H1 (cell line): ENCODE measurements at regions not wholly inside any gene's neighbourhood (a gene's known extent, or its start where the extent isn't known, plus 50 kb on each side); places are given as distances from the start of the nearest gene placed in this dataset.

Source experiments
- BCL11A ChIP-seq, 2 experiments: IDR thresholded peaks; one replicate each; pipeline ENCODE4 v1.6.1; 2011; ENCODE audit warnings: low read depth in 2 of 2, low read length in 2 of 2, mild to moderate bottlenecking in 2 of 2
- FOSL1 ChIP-seq: IDR thresholded peaks from 2 replicates; pipeline ENCODE4 v1.6.1; 2011; ENCODE audit warnings: mild to moderate bottlenecking, low read depth, low read length, moderate library complexity; ENCODE audit not compliant: insufficient read depth
- POLR2AphosphoS5 ChIP-seq: IDR thresholded peaks from 2 replicates; pipeline ENCODE4 v1.6.1; 2011; ENCODE audit warnings: low read depth, low read length
- TEAD4 ChIP-seq: IDR thresholded peaks from 2 replicates; pipeline ENCODE4 v1.6.1; 2012; ENCODE audit warnings: low read depth, low read length, inconsistent platforms, mixed read lengths
- TF ChIP-seq, protein P1 (sequence below), 3 experiments: IDR thresholded peaks; 1 replicate in 2 of 3; 2 replicates in 1 of 3; pipeline versions ENCODE4 v1.5.1 to v1.6.1; 2011; ENCODE audit warnings: low read length in 3 of 3, mild to moderate bottlenecking in 3 of 3, inconsistent platforms in 2 of 3, low read depth in 1 of 3, moderate library complexity in 1 of 3; ENCODE audit not compliant: insufficient read depth in 1 of 3; ENCODE audit errors: control extremely low read depth in 1 of 3
- TF ChIP-seq, protein P2 (sequence below): IDR thresholded peaks from 2 replicates; pipeline ENCODE4 v1.6.1; 2011; ENCODE audit warnings: low read length, improper control_type of control experiment

DNA sequence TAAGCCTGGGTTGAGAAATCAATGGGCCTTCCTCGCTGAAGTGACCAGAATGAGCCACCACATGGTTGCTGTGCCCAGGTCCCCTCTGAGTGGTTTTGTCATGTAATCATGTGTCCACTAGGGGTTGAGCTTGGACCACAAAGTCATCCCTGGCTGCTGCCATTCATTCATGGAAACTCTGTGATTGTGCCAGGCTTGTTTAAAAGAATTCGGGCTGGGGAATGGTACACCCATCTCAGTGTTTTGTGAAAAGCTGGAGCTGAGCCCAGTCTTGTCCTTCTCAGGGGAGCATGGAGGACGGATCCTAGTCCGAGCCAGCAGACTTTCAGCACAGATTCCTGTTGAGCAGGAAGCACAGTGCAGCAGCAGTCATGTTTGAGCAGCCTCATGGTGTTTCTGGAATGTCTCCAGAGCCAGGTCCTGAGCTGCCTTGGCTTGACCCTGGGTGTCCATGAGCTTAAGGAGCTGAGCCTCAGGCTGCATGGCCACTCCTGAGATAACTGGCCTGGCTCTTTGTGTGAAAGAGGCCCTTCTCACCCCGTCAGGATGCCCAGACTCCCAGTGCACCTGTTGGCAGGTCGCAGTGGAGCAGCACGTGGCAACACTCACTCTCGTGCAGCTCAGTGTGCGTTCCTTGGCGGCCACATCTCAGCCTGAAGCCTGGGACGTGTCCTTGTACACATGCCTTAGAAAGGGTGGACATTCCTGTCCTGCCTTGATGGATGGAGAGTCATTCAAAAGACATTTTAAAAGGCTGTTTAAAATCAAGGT is 260.3 kb upstream of the TPM1 start:
- TF ChIP-seq BCL11A (IDR thresholded peaks at IDR 0.05; ENCODE audit: low read depth in 2 of 2, low read length in 2 of 2) (no peak), TEAD4 (no peak), FOSL1 (no peak), POLR2AphosphoS5 (no peak)
- TF ChIP-seq, protein P1, sequence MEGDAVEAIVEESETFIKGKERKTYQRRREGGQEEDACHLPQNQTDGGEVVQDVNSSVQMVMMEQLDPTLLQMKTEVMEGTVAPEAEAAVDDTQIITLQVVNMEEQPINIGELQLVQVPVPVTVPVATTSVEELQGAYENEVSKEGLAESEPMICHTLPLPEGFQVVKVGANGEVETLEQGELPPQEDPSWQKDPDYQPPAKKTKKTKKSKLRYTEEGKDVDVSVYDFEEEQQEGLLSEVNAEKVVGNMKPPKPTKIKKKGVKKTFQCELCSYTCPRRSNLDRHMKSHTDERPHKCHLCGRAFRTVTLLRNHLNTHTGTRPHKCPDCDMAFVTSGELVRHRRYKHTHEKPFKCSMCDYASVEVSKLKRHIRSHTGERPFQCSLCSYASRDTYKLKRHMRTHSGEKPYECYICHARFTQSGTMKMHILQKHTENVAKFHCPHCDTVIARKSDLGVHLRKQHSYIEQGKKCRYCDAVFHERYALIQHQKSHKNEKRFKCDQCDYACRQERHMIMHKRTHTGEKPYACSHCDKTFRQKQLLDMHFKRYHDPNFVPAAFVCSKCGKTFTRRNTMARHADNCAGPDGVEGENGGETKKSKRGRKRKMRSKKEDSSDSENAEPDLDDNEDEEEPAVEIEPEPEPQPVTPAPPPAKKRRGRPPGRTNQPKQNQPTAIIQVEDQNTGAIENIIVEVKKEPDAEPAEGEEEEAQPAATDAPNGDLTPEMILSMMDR (IDR thresholded peaks at IDR 0.05; ENCODE audit: control extremely low read depth in 1 of 3, insufficient read depth in 1 of 3, low read depth in 1 of 3, low read length in 3 of 3), result peak; percentile 61 to 80 (median 78)
- TF ChIP-seq, protein P2, sequence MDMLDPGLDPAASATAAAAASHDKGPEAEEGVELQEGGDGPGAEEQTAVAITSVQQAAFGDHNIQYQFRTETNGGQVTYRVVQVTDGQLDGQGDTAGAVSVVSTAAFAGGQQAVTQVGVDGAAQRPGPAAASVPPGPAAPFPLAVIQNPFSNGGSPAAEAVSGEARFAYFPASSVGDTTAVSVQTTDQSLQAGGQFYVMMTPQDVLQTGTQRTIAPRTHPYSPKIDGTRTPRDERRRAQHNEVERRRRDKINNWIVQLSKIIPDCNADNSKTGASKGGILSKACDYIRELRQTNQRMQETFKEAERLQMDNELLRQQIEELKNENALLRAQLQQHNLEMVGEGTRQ, result no peak
